ENCODE measurements at regions not wholly inside any gene's neighbourhood (a gene's known extent, or its start where the extent isn't known, plus 50 kb on each side); places are given as distances from the start of the nearest gene placed in this dataset.
A peak's percentile ranks its signal among the peaks of the same experiment; 100 is the strongest.

DNA sequence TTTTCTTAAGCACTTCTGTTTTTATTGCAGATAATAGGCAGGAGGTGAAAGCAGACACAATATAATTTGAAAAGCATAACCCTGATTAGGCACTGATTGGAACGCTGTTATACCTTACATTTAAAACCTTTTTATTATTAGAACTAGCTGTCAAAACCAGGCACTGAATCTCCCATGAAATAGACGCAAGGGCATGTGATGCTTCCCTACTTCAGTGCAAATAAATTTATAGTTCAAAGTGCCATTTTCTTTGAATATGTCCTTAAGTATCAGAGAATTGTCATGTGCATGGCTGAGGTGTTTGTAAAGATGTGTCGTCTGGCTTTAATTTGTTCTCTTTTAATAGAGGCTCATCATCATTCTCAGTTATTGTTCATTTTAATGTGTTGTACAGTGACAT, 386.0 kb downstream of the NR2F2 start:
- Histone ChIP-seq H3K4me1 (ENCODE audit: control insufficient read depth in 2 of 2, insufficient read depth in 1 of 2, low read depth in 1 of 2, low read length in 2 of 2) (peaks cover 4 to 6% of the 10 kb centered on the region in 2 donors), H2BK120ac (ENCODE audit: low read depth, low read length) (no peak overlapping the region), H2AFZ (ENCODE audit: low read length) (no peak overlapping the region), H4K8ac (ENCODE audit: low read depth, low read length) (no peak overlapping the region), H2BK12ac (ENCODE audit: low read length) (no peak overlapping the region), H2AK5ac (ENCODE audit: low read depth, low read length) (no peak overlapping the region), H3K79me1 (ENCODE audit: low read depth, low read length) (no peaks in the 10 kb centered on the region), H3K4me3 (ENCODE audit: low read length in 2 of 2) (no peak overlapping the region), H3K9ac (ENCODE audit: low read depth, low read length, poor library complexity) (no peak overlapping the region), H3K27me3 (ENCODE audit: control insufficient read depth in 3 of 3, insufficient read depth in 3 of 3, low read depth in 1 of 3, low read length in 3 of 3) (no peaks in the 10 kb centered on the region), H3K4me2 (ENCODE audit: insufficient read depth, low read length, poor library complexity, severe bottlenecking) (no peak overlapping the region), H2BK15ac (ENCODE audit: low read length) (no peak overlapping the region), H3K23ac (ENCODE audit: low read depth, low read length, poor library complexity) (no peak overlapping the region), H3K27ac (replicated peaks; ENCODE audit: low read length) (no peak overlapping the region), H2BK5ac (ENCODE audit: low read length) (no peak overlapping the region), H3K36me3 (replicated peaks in 1 of 2; ENCODE audit: control insufficient read depth in 2 of 2, insufficient read depth in 2 of 2, low read length in 2 of 2) (no peaks in the 10 kb centered on the region), H3K18ac (ENCODE audit: low read length) (no peak overlapping the region), H3K4ac (ENCODE audit: low read length) (no peak overlapping the region), H4K91ac (ENCODE audit: low read depth, low read length, poor library complexity) (no peak overlapping the region), H3K9me3 (replicated peaks in 1 of 2; ENCODE audit: control insufficient read depth in 2 of 2, insufficient read depth in 1 of 2, low read depth in 1 of 2, low read length in 2 of 2) (no peaks in the 10 kb centered on the region), H3K14ac (ENCODE audit: low read length) (no peak overlapping the region)
- WGBS, 2 donors (ENCODE audit: extremely low coverage in 2 of 2, insufficient read length in 2 of 2, insufficient replicate concordance in 1 of 2): no CpG with 5 or more reads among the region's 3 CpGs
- DNase-seq (ENCODE audit: low spot score): no peak

DNA sequence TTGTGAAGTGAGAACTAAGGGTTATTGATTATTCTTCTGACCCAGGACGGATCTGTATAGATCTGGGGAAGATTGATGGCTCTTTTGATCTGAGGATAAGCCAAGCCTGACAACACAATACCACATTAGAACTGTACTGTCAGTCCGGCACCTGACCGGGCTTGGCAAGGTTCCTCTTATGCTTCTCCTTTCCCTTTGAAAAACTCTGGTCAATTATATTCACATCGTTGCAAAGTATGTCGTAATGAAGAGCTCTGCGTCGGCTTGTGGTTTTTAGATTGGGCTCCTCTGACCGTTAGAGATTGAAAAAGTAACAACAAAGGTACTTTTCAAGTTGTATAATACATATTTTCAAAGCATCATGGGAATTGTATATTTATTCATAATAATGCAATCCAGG, 389.8 kb downstream of the NR2F2 start:
- Histone ChIP-seq H3K9ac (ENCODE audit: low read depth, low read length, poor library complexity) (no peak overlapping the region), H3K18ac (ENCODE audit: low read length) (no peak overlapping the region), H3K4ac (ENCODE audit: low read length) (no peak overlapping the region), H3K9me3 (replicated peaks in 1 of 2; ENCODE audit: control insufficient read depth in 2 of 2, insufficient read depth in 1 of 2, low read depth in 1 of 2, low read length in 2 of 2) (no peaks in the 10 kb centered on the region), H3K14ac (ENCODE audit: low read length) (no peak overlapping the region), H2BK15ac (ENCODE audit: low read length) (no peak overlapping the region), H3K4me3 (ENCODE audit: low read length in 2 of 2) (no peak overlapping the region), H2AK5ac (ENCODE audit: low read depth, low read length) (no peak overlapping the region), H3K23ac (ENCODE audit: low read depth, low read length, poor library complexity) (no peak overlapping the region), H3K27me3 (ENCODE audit: control insufficient read depth in 3 of 3, insufficient read depth in 3 of 3, low read depth in 1 of 3, low read length in 3 of 3) (no peaks in the 10 kb centered on the region), H3K4me2 (ENCODE audit: insufficient read depth, low read length, poor library complexity, severe bottlenecking) (no peak overlapping the region), H3K4me1 (ENCODE audit: control insufficient read depth in 2 of 2, insufficient read depth in 1 of 2, low read depth in 1 of 2, low read length in 2 of 2) (peaks cover 4 to 6% of the 10 kb centered on the region in 2 donors), H3K27ac (replicated peaks; ENCODE audit: low read length) (no peak overlapping the region), H3K36me3 (replicated peaks in 1 of 2; ENCODE audit: control insufficient read depth in 2 of 2, insufficient read depth in 2 of 2, low read length in 2 of 2) (no peaks in the 10 kb centered on the region), H3K79me1 (ENCODE audit: low read depth, low read length) (no peaks in the 10 kb centered on the region), H2BK120ac (ENCODE audit: low read depth, low read length) (no peak overlapping the region), H2BK12ac (ENCODE audit: low read length) (no peak overlapping the region), H2BK5ac (ENCODE audit: low read length) (no peak overlapping the region), H4K8ac (ENCODE audit: low read depth, low read length) (no peak overlapping the region), H4K91ac (ENCODE audit: low read depth, low read length, poor library complexity) (no peak overlapping the region), H2AFZ (ENCODE audit: low read length) (no peak overlapping the region)
- DNase-seq (ENCODE audit: low spot score): no peak
- no CpG with 5 or more reads among the region's 8 CpGs for WGBS, 2 donors (ENCODE audit: extremely low coverage in 2 of 2, insufficient read length in 2 of 2, insufficient replicate concordance in 1 of 2)

DNA sequence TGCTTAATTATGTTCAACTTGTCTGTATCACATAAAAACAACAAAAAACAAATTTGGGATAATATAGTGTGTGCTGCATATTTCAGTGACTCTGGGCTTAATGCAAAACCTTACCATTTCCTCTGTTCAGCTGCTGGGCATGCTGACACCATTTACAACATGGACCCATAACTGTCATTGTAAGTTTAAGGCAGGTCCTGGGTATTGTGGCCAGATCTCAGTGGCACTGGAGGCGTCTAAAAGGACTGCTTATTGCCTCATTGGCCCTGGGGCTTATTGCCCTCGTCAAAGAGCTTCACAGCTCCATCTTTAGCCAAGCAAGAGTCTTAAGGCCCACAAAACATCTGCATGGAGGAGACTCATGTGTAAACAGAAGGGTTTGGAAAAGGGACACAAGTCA, 390.2 kb downstream of the NR2F2 start:
- peaks cover 4 to 6% of the 10 kb centered on the region in 2 donors for H3K4me1 ChIP-seq (ENCODE audit: control insufficient read depth in 2 of 2, insufficient read depth in 1 of 2, low read depth in 1 of 2, low read length in 2 of 2)
- peak overlapping the region; percentile 7 for H3K18ac ChIP-seq (ENCODE audit: low read length)
- H3K9ac ChIP-seq (ENCODE audit: low read depth, low read length, poor library complexity): no peak overlapping the region
- H3K27ac ChIP-seq (replicated peaks; ENCODE audit: low read length): no peak overlapping the region
- H4K8ac ChIP-seq (ENCODE audit: low read depth, low read length): no peak overlapping the region
- no CpG with 5 or more reads among the region's 2 CpGs for WGBS, 2 donors (ENCODE audit: extremely low coverage in 2 of 2, insufficient read length in 2 of 2, insufficient replicate concordance in 1 of 2)
- H2BK12ac ChIP-seq (ENCODE audit: low read length): no peak overlapping the region
- H2AK5ac ChIP-seq (ENCODE audit: low read depth, low read length): no peak overlapping the region
- H3K36me3 ChIP-seq (replicated peaks in 1 of 2; ENCODE audit: control insufficient read depth in 2 of 2, insufficient read depth in 2 of 2, low read length in 2 of 2): no peaks in the 10 kb centered on the region
- no peak overlapping the region for H3K23ac ChIP-seq (ENCODE audit: low read depth, low read length, poor library complexity)
- H2BK120ac ChIP-seq (ENCODE audit: low read depth, low read length): no peak overlapping the region
- H3K9me3 ChIP-seq (replicated peaks in 1 of 2; ENCODE audit: control insufficient read depth in 2 of 2, insufficient read depth in 1 of 2, low read depth in 1 of 2, low read length in 2 of 2): no peaks in the 10 kb centered on the region
- H3K4me2 ChIP-seq (ENCODE audit: insufficient read depth, low read length, poor library complexity, severe bottlenecking): no peak overlapping the region
- no peak overlapping the region for H3K4me3 ChIP-seq (ENCODE audit: low read length in 2 of 2)
- H3K79me1 ChIP-seq (ENCODE audit: low read depth, low read length): no peaks in the 10 kb centered on the region
- no peak overlapping the region for H3K4ac ChIP-seq (ENCODE audit: low read length)
- H2BK15ac ChIP-seq (ENCODE audit: low read length): no peak overlapping the region
- no peak overlapping the region for H2AFZ ChIP-seq (ENCODE audit: low read length)
- H4K91ac ChIP-seq (ENCODE audit: low read depth, low read length, poor library complexity): no peak overlapping the region
- no peaks in the 10 kb centered on the region for H3K27me3 ChIP-seq (ENCODE audit: control insufficient read depth in 3 of 3, insufficient read depth in 3 of 3, low read depth in 1 of 3, low read length in 3 of 3)
- no peak for DNase-seq (ENCODE audit: low spot score)
- H3K14ac ChIP-seq (ENCODE audit: low read length): no peak overlapping the region
- H2BK5ac ChIP-seq (ENCODE audit: low read length): no peak overlapping the region

DNA sequence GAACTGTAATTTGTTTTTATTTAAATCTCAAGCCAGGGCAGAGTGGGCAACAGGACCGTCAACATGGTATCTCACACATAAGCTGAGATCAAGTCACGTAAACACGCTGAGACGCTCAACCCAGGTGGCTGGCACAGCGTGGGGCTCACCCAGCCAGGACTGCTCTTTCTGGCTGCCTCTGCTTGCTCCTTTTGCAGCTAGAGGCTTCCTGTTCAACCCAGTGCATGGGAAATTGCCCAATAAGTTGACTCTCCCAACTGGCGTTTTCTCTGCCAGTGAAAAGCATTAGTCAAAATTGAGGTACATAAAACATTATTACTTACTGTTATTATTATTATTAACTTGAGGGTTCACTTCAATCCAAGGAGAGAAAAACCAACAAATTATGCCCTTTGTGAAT, 398.1 kb downstream of the NR2F2 start:
- Histone ChIP-seq H2BK120ac (ENCODE audit: low read depth, low read length) (no peak overlapping the region), H3K27me3 (ENCODE audit: control insufficient read depth in 3 of 3, insufficient read depth in 3 of 3, low read depth in 1 of 3, low read length in 3 of 3) (no peaks in the 10 kb centered on the region), H3K79me1 (ENCODE audit: low read depth, low read length) (no peaks in the 10 kb centered on the region), H3K4ac (ENCODE audit: low read length) (no peak overlapping the region), H2BK12ac (ENCODE audit: low read length) (no peak overlapping the region), H2AK5ac (ENCODE audit: low read depth, low read length) (no peak overlapping the region), H4K91ac (ENCODE audit: low read depth, low read length, poor library complexity) (no peak overlapping the region), H3K27ac (replicated peaks; ENCODE audit: low read length) (no peak overlapping the region), H2BK5ac (ENCODE audit: low read length) (no peak overlapping the region), H3K4me3 (ENCODE audit: low read length in 2 of 2) (no peak overlapping the region), H3K23ac (ENCODE audit: low read depth, low read length, poor library complexity) (no peak overlapping the region), H2AFZ (ENCODE audit: low read length) (no peak overlapping the region), H3K4me2 (ENCODE audit: insufficient read depth, low read length, poor library complexity, severe bottlenecking) (no peak overlapping the region), H3K18ac (ENCODE audit: low read length) (no peak overlapping the region), H3K4me1 (ENCODE audit: control insufficient read depth in 2 of 2, insufficient read depth in 1 of 2, low read depth in 1 of 2, low read length in 2 of 2) (no peaks in the 10 kb centered on the region), H3K14ac (ENCODE audit: low read length) (no peak overlapping the region), H4K8ac (ENCODE audit: low read depth, low read length) (no peak overlapping the region), H2BK15ac (ENCODE audit: low read length) (no peak overlapping the region), H3K36me3 (replicated peaks in 1 of 2; ENCODE audit: control insufficient read depth in 2 of 2, insufficient read depth in 2 of 2, low read length in 2 of 2) (no peaks in the 10 kb centered on the region), H3K9ac (ENCODE audit: low read depth, low read length, poor library complexity) (no peak overlapping the region), H3K9me3 (replicated peaks in 1 of 2; ENCODE audit: control insufficient read depth in 2 of 2, insufficient read depth in 1 of 2, low read depth in 1 of 2, low read length in 2 of 2) (no peaks in the 10 kb centered on the region)
- WGBS, 2 donors (ENCODE audit: extremely low coverage in 2 of 2, insufficient read length in 2 of 2, insufficient replicate concordance in 1 of 2): no CpG with 5 or more reads among the region's 6 CpGs
- DNase-seq (ENCODE audit: low spot score): no peak
